IMR-90 (cell line): ENCODE measurements at regions not wholly inside any gene's neighbourhood (a gene's known extent, or its start where the extent isn't known, plus 50 kb on each side); places are given as distances from the start of the nearest gene placed in this dataset.

ENCODE experiments used
- ATAC-seq: fragments of 200-7000 bp; cut with Tn5 transposase; 2 replicates; pipeline ENCODE4 v1.9.1; 2020; ENCODE audit warnings: low read depth, mild to moderate bottlenecking, moderate library complexity
- BruUV-seq: library from RNA; stranded (reverse); fragments of 400-500 nt; replicated peaks from 2 replicates; lab custom pipeline; 2021; lab: Mats Ljungman, UMichigan
- CTCF ChIA-PET: fragments of 300-600 bp; formaldehyde crosslinking; extraction: SDS; loops from one replicate; lab custom pipeline; 2021; ENCODE audit warnings: antibody characterized with exemption; lab: Yijun Ruan, JAX
- POLR2A ChIA-PET: fragments of 300-600 bp; sonication (Branson Sonifier 250); formaldehyde crosslinking; loops from one replicate; lab custom pipeline; 2022; ENCODE audit warnings: antibody characterized with exemption; ENCODE audit not compliant: unreplicated experiment; lab: Charles Lee
- DNase-seq: peaks from one replicate; pipeline ENCODE4 v3.0.0; 2013
- H2AFZ ChIP-seq: replicated peaks from 2 replicates; pipeline ENCODE3; 2013; ENCODE audit warnings: low read length, mild to moderate bottlenecking; ENCODE audit not compliant: poor library complexity
- H2AK5ac ChIP-seq: 2 replicates; pipeline ENCODE4 v1.6.1; 2013; ENCODE audit warnings: low read depth, low read length, inconsistent platforms
- H2AK9ac ChIP-seq: replicated peaks from 2 replicates; pipeline ENCODE3; 2013; ENCODE audit warnings: mild to moderate bottlenecking, low read depth, low read length, moderate library complexity; ENCODE audit not compliant: poor library complexity
- H2BK120ac ChIP-seq: 2 replicates; pipeline ENCODE4 v1.6.1; 2013; ENCODE audit warnings: low read depth, low read length, inconsistent platforms
- H2BK15ac ChIP-seq: 3 replicates; pipeline ENCODE4 v1.6.1; 2013; ENCODE audit warnings: low read depth, low read length, inconsistent platforms
- H2BK20ac ChIP-seq: 2 replicates; pipeline ENCODE4 v1.6.1; 2013; ENCODE audit warnings: low read depth, mild to moderate bottlenecking, inconsistent platforms, low read length, moderate library complexity
- H2BK5ac ChIP-seq: 2 replicates; pipeline ENCODE4 v1.6.1; 2013; ENCODE audit warnings: mild to moderate bottlenecking, low read depth, low read length, inconsistent platforms; ENCODE audit not compliant: poor library complexity, severe bottlenecking
- H3K14ac ChIP-seq: replicated peaks from 2 replicates; pipeline ENCODE4 v1.6.1; 2013; ENCODE audit warnings: low read depth, low read length, inconsistent platforms
- H3K18ac ChIP-seq: 2 replicates; pipeline ENCODE4 v1.6.1; 2013; ENCODE audit warnings: low read depth, low read length, control low read depth
- H3K23ac ChIP-seq: 2 replicates; pipeline ENCODE4 v1.6.1; 2013; ENCODE audit warnings: low read depth, low read length, inconsistent platforms
- H3K27ac ChIP-seq: 2 replicates; pipeline ENCODE4 v1.5.1; 2013; ENCODE audit warnings: mild to moderate bottlenecking, control low read depth, low read length; ENCODE audit not compliant: insufficient read depth
- H3K27me3 ChIP-seq: 2 replicates; pipeline ENCODE4 v1.6.1; 2013; ENCODE audit warnings: low read length; ENCODE audit not compliant: control insufficient read depth, insufficient read depth
- H3K36me3 ChIP-seq: 2 replicates; pipeline ENCODE4 v1.6.1; 2013; ENCODE audit warnings: low read length, mixed read lengths; ENCODE audit not compliant: control insufficient read depth, insufficient read depth
- H3K4ac ChIP-seq: 2 replicates; pipeline ENCODE4 v1.6.1; 2013; ENCODE audit warnings: low read depth, low read length, inconsistent platforms
- H3K4me1 ChIP-seq: 2 replicates; pipeline ENCODE4 v1.6.1; 2013; ENCODE audit warnings: low read length, mixed read lengths; ENCODE audit not compliant: control insufficient read depth, insufficient read depth
- H3K4me2 ChIP-seq: 2 replicates; pipeline ENCODE4 v1.6.1; 2013; ENCODE audit warnings: low read depth, mild to moderate bottlenecking, control low read depth, low read length, moderate library complexity
- H3K4me3 ChIP-seq: 2 replicates; pipeline ENCODE4 v1.5.1; 2013; ENCODE audit warnings: low read depth, mild to moderate bottlenecking, control low read depth, low read length, moderate library complexity; ENCODE audit not compliant: insufficient read depth
- H3K56ac ChIP-seq: 2 replicates; pipeline ENCODE4 v1.6.1; 2013; ENCODE audit warnings: low read length, inconsistent platforms; ENCODE audit not compliant: insufficient read depth; ENCODE audit errors: extremely low read depth
- H3K79me1 ChIP-seq, 2 experiments: 2 replicates each; pipeline ENCODE4 v1.6.1; 2013; ENCODE audit warnings: low read length in 2 of 2, inconsistent platforms in 1 of 2, low read depth in 1 of 2
- H3K9ac ChIP-seq: 2 replicates; pipeline ENCODE4 v1.6.1; 2013; ENCODE audit warnings: low read depth, low read length, control low read depth
- H3K9me1 ChIP-seq: 2 replicates; pipeline ENCODE4 v1.6.1; 2013; ENCODE audit warnings: low read length, inconsistent platforms; ENCODE audit not compliant: insufficient read depth
- H3K9me3 ChIP-seq: 2 replicates; pipeline ENCODE4 v1.6.1; 2013; ENCODE audit warnings: low read length; ENCODE audit not compliant: control insufficient read depth, insufficient read depth
- H4K20me1 ChIP-seq: 2 replicates; pipeline ENCODE4 v1.6.1; 2013; ENCODE audit warnings: low read length, inconsistent platforms; ENCODE audit not compliant: insufficient read depth
- H4K5ac ChIP-seq: 2 replicates; pipeline ENCODE4 v1.6.1; 2013; ENCODE audit warnings: mild to moderate bottlenecking, low read depth, low read length, control low read depth
- H4K8ac ChIP-seq, 2 experiments: 2 replicates each; pipeline ENCODE4 v1.6.1; 2013; ENCODE audit warnings: low read depth in 2 of 2, low read length in 2 of 2, control low read depth in 1 of 2, inconsistent platforms in 1 of 2
- H4K91ac ChIP-seq: 2 replicates; pipeline ENCODE4 v1.6.1; 2013; ENCODE audit warnings: low read depth, low read length, inconsistent platforms; ENCODE audit not compliant: insufficient read depth
- BHLHE40 ChIP-seq: fragments of 150-350 bp; IDR thresholded peaks from 2 replicates; pipeline ENCODE4 v1.6.1; 2016; ENCODE audit warnings: mild to moderate bottlenecking, low read depth, low read length
- CEBPB ChIP-seq: IDR thresholded peaks from 2 replicates; pipeline ENCODE4 v1.6.1; 2012; ENCODE audit warnings: low read depth, low read length, improper control_type of control experiment
- CHD1 ChIP-seq: IDR thresholded peaks from 2 replicates; pipeline ENCODE4 v1.6.1; 2012; ENCODE audit warnings: low read depth, low read length, improper control_type of control experiment
- ELK1 ChIP-seq: fragments of 150-350 bp; IDR thresholded peaks from 2 replicates; pipeline ENCODE4 v1.6.1; 2016; ENCODE audit warnings: low read depth, mild to moderate bottlenecking, low read length, moderate library complexity, borderline replicate concordance
- FOS ChIP-seq: fragments of 150-350 bp; IDR thresholded peaks from 2 replicates; pipeline ENCODE4 v1.6.1; 2016; ENCODE audit warnings: low read depth, low read length
- MAZ ChIP-seq: IDR thresholded peaks from 2 replicates; pipeline ENCODE4 v1.6.1; 2012; ENCODE audit warnings: low read depth, mild to moderate bottlenecking, low read length, improper control_type of control experiment, moderate library complexity, borderline replicate concordance
- MXI1 ChIP-seq: IDR thresholded peaks from 2 replicates; pipeline ENCODE4 v1.6.1; 2012; ENCODE audit warnings: low read depth, mild to moderate bottlenecking, low read length, moderate library complexity, borderline replicate concordance
- NFE2L2 ChIP-seq: fragments of 150-350 bp; IDR thresholded peaks from 2 replicates; pipeline ENCODE4 v1.6.1; 2016; ENCODE audit warnings: low read depth, mild to moderate bottlenecking, low read length
- POLR2A ChIP-seq: IDR thresholded peaks from 2 replicates; pipeline ENCODE4 v1.6.1; 2012; ENCODE audit warnings: mild to moderate bottlenecking, low read depth, low read length
- RAD21 ChIP-seq: IDR thresholded peaks from 2 replicates; pipeline ENCODE4 v1.6.1; 2012; ENCODE audit warnings: low read length, improper control_type of control experiment
- RFX5 ChIP-seq: IDR thresholded peaks from 2 replicates; pipeline ENCODE4 v1.8.0; 2012; ENCODE audit warnings: low read depth, mild to moderate bottlenecking, low read length, moderate library complexity
- SMC3 ChIP-seq: fragments of 150-350 bp; IDR thresholded peaks from 2 replicates; pipeline ENCODE4 v1.6.1; 2016; ENCODE audit warnings: low read depth, mild to moderate bottlenecking, antibody characterized with exemption, low read length, moderate library complexity
- WGBS, 2 experiments: methylation state at CpG; one replicate each; pipeline versions ENCODE4 v1.1.5 to v1.1.7; 2013; ENCODE audit warnings: missing lambda C conversion rate in 2 of 2; ENCODE audit not compliant: insufficient read length in 1 of 2; ENCODE audit errors: extremely low coverage in 2 of 2; 5-methylcytosine and 5-hydroxymethylcytosine counted together
- dilution Hi-C: fragments of 300-500 bp; cut with HindIII; formaldehyde crosslinking; loops from one replicate; pipeline ENCODE4 v1.14.3; 2018; ENCODE audit warnings: low sequenced_read_pairs; ENCODE audit not compliant: unreplicated experiment
- in situ Hi-C: fragments of 300-500 bp; cut with MboI; formaldehyde crosslinking; loops from 3 replicates; pipeline ENCODE4 v1.14.3; 2019; ENCODE audit warnings: low sequenced_read_pairs, inconsistent platforms, mixed read lengths
- intact Hi-C: fragments of 100-400 bp; cut with micrococcal nuclease; formaldehyde crosslinking; loops from 2 replicates; pipeline ENCODE4 v1.10.0; 2022

DNA sequence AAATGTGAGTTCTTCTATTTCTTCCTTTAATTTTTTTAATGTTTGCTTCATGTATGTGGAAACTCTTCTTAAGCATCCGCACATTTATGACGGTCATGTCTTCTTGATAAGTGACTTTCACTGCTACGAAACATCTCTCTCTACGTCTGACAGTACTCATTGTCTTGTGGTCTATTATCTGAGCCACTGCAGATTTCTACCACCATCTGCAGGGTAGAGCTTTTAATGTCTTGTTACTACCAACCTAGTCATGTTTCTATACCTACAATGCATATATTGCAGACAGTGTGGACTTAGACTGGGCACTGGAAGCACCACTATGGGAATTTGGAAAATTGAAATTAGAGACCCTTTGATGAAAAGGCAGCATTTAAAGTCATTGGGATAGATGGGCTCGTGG lies 75.4 kb upstream of the ARHGEF7 start:
- intact Hi-C loops = no loop called here

More for the DNA sequence above, 75.4 kb upstream of the ARHGEF7 start:
- Histone ChIP-seq H2BK20ac (no peak overlapping the region), H3K4ac (no peak overlapping the region), H3K9ac (no peak overlapping the region), H2BK5ac (no peak overlapping the region), H4K8ac (no peak overlapping the region), H2AFZ (no peak overlapping the region), H3K27me3 (peaks cover 12% of the 10 kb centered on the region), H3K27ac (no peak overlapping the region), H2AK5ac (no peak overlapping the region), H2BK15ac (no peak overlapping the region), H3K23ac (no peak overlapping the region), H4K91ac (no peak overlapping the region), H3K18ac (no peak overlapping the region), H3K9me3 (no peaks in the 10 kb centered on the region), H4K5ac (no peak overlapping the region), H3K4me2 (no peak overlapping the region), H4K20me1 (no peaks in the 10 kb centered on the region), H3K14ac (no peak overlapping the region), H3K56ac (no peak overlapping the region), H2BK120ac (no peak overlapping the region), H3K9me1 (peaks cover 8% of the 10 kb centered on the region), H2AK9ac (no peak overlapping the region), H3K4me1 (peaks cover 2% of the 10 kb centered on the region; the same call in 1 of the 2 replicates), H3K36me3 (no peaks in the 10 kb centered on the region), H3K79me1 (no peaks in the 10 kb centered on the region), H3K4me3 (no peak overlapping the region)
- TF ChIP-seq BHLHE40 (no peak), SMC3 (no peak), POLR2A (no peak), MAZ (no peak), CHD1 (no peak), ELK1 (no peak), FOS (no peak), RAD21 (no peak), MXI1 (no peak), RFX5 (no peak), NFE2L2 (no peak), CEBPB (no peak)
- 85% methylated on average over 5 of the region's 5 CpGs; no CpG with 5 or more reads in 1 of the 2 experiments for WGBS, 2 experiments
- DNase-seq = no peak
- no TSS peak for BruUV-seq
- ChIA-PET CTCF (no interaction called here), POLR2A (no interaction called here)
- ATAC-seq = no peak
- dilution Hi-C loops (no loop called here), in situ Hi-C loops (loop anchor here (10.0 kb wide), 1 partner anchor 115 kb away; no protein-coding TSS in a partner anchor)
